NCI-H748 treated with DMSO at 0.1 percent for 48 hours (cell line): ENCODE measurements at regions not wholly inside any gene's neighbourhood (a gene's known extent, or its start where the extent isn't known, plus 50 kb on each side); places are given as distances from the start of the nearest gene placed in this dataset.
A peak's percentile ranks its signal among the peaks of the same experiment; 100 is the strongest.
"Not testable (repeated sequence)": the region's sequence is repeated elsewhere in the genome, so short reads cannot be mapped to it uniquely, and the experiment has no call there.

ENCODE experiments used
- DNase-seq: peaks from one replicate; lab custom pipeline; 2025; lab: John Stamatoyannopoulos, UW

DNA sequence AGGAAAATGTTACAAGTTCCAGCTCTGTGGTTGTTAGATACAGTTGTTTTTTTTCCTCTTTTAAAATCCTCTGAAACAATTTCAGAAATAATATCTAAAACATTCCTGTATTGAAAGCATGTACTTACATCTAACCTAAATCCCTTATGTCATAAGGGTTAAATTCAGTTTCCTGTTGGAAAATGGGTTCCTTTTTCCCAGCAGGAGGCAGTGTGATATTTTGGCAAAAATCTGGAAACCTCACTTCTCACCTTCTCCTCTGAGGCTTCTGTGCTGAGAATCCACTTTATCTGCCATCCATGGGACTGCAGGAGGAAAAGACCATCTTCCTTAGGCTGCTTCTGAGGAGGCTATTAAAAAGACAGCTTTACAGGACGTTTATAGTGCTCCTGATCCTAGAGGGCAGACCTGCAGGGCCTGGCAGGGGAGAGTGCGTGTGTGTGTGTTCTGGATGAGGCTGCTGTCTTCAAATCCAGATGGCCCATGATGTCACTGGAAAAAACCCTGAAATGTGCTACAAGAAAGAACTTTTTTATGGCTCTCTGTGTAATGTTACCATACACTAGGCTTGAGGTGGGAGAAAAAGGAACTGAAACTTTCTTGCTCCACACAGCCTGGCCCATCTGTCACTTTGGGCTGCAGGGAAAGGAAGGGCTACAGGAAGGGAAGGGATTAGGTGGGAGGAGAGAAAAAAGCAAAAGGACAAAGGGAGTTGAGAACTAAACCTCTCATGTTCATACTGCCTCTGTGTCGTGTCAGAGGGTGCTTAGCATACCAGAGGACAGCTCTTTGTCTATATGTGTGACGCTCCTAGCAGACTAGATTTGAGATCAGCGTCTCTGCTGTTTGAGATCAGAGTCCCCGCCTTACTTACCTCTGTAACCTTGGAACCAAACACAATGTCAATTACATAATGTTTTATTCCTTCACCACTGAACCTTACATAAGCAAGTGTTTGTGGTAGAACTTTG, 379.2 kb upstream of the SPAG17 start:
- DNase-seq = no peak

- DNase-seq = no peak
Measured at GRCh38 chr1:118558933-118559332, 373.9 kb upstream of the SPAG17 start.

GRCh38 chr1:118556936-118557335, 371.9 kb upstream of the SPAG17 start:
- no peak for DNase-seq

DNA sequence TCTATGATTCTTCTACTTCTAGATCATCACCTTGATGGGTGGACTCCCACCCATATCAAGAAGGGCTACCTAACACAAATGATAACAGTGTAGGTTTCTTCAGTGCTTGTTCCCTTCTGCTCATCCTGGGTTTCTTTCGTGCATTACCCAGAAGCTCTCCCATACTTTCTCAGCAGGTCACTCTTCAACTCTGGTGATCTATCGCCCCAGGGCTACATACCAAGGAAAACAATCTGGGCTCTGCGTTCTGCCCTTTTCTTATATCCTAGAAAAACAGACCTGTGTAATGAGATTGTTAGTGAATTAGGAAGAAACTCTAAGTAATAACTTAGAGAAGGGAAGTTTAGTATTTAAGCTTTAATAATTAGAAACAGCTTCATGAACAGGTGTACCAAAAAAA, 370.6 kb upstream of the SPAG17 start:
- no peak for DNase-seq

DNA sequence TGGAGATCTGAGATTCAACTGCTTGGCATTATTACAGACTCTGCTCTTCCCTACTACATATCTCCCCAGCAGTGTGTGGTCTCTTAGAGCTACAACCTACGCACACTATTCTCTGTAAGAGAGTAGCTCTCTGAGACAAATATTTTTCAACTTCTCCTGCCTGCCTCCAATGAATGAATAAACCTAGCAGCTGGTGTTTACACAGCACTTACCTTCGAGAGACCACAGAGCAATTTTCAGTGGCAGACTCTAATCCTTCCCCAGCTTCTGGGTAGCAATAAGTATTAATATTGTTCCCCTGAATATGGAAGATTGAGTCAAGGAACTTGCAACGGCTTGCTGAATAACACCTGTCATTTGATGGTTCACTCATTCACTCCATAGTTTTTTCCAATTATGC, 350.9 kb upstream of the SPAG17 start:
- peak; percentile 52 for DNase-seq

DNA sequence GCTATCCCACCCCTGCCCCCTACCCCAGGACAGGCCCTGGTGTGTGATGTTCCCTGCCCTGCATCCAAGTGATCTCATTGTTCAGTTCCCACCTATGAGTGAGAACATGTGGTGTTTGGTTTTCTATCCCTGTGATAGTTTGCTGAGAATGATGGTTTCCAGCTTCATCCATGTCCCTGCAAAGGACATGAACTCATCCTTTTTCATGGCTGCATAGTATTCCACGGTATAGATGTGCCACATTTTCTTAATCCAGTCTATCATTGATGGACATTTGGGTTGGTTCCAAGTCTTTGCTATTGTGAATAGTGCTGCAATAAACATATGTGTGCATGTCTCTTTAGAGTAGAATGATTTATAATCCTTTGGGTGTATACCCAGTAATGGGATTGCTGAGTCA, 326.9 kb upstream of the SPAG17 start:
- not testable (repeated sequence) for DNase-seq

- no peak for DNase-seq
Measured at GRCh38 chr1:118504867-118505266, 319.8 kb upstream of the SPAG17 start.

DNA sequence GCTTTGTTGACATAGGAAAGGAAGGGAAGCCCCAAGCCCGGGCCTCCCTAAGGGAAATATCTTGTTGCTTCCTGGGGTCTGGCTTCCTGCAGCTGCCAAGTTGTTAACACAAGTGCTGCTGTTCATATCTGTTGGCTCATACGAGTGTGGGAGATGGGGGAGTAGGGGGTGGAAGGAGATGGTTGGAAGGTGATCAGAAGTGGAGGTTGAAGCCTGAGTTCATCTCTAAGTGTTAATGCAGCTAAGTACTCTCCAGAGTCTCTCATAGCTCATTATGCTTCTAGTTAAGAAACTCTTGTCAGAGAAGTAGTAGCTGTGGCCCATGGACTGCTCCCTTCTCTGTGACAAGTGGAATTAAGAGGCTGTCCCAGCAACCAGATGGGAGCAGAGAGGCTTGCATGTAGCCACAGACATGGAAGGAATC, 319.2 kb upstream of the SPAG17 start:
- DNase-seq = no peak

DNA sequence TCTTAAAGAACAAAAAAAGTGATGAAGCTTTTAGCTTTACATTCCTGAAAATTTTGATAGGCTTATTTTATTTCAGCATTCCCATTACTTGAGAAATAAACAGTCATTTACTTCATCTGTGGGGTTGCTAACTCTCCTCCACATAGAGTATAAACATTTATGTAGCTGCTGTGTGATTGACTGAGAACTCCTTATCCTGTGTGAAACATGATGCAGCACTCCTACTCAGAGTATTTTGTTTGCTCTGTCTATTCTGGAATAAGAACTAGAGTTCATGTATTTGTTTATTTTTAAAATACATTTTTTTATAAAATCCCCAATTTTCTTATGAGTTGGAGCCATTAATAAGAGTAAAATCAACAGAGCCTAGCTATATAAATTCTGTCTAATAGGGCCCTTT, 318.7 kb upstream of the SPAG17 start:
- no peak for DNase-seq

- DNase-seq = no peak
Measured at GRCh38 chr1:118494998-118495397, 310.0 kb upstream of the SPAG17 start.

DNA sequence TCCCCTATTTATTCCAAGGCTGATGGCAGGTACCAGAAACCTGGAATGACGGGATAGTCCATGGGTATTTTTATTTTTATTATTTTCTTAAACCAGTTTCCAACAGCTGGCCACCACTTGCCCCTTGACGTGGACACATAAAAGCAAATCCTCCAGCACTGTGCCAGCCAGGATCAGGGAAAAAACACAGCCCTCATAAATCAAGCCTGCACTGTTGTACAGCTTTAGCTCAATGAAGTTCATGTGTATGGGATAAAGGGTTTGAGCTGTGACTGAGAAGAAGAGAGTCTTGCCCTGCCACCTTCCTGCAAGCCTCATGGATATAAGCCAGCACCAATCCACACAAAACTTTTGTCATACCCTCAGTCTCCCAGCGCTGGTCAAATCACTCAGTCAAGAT, 303.8 kb upstream of the SPAG17 start:
- no peak for DNase-seq

DNA sequence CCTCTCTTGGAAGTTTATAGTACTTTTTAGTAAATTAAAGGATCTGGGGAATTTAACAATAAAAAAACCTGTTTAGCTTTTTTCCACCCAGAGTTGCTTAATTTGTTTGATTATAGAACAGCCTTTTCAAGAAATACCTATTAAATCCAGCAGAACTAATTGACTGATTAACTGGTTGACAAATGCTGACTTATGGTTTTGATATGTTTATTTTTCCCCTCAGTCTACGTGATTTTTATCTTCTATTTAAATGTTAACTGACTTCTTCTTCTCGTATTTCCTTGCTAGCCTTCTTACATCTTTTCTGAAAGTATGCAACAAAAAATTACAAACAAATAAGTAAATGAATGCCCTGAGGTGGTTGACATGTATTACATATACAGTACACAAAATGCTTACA, 302.9 kb upstream of the SPAG17 start:
- DNase-seq = no peak

- no peak for DNase-seq
Measured at GRCh38 chr1:118487091-118487490, 302.1 kb upstream of the SPAG17 start.

- peak; percentile 53 for DNase-seq
Measured at GRCh38 chr1:118486199-118486598, 301.2 kb upstream of the SPAG17 start.

DNA sequence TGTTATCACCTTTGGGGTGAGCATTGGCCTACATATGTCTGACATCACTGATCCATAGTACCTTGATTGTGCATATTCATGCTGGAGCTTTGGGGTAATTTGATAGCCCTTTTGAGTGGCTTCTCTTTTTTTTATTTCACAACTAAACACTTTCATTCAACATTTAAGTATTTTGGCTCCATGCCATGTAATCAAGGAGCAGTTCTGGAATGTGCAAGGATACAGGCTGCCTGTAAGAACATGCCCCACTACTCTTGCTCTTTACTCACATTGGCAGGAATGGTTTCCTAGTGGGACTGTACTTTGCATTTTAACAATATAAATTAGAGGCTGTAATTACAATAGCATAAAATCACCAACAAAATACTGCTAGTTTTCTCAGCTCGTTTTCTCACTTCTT, 300.7 kb upstream of the SPAG17 start:
- peak; percentile 60 for DNase-seq

DNA sequence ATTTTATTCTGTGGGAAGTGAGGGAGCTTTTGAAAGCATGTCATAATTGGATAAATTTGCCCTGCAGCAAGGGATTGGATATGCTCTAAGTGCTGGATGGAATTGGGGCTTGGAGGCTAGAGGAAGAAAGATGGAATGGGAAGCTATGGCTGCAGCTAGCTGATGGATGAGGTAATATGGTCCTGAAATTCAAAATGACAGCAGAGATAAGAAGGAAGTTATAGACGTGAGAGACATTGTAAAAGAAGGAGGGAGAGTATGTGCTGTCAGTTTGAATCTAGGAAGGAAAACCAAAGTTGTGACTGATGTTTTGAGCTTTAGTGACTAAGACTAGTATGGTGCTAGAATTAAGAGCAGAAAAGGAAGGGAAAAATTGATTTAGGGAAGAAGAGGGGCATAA, 299.9 kb upstream of the SPAG17 start:
- no peak for DNase-seq

DNA sequence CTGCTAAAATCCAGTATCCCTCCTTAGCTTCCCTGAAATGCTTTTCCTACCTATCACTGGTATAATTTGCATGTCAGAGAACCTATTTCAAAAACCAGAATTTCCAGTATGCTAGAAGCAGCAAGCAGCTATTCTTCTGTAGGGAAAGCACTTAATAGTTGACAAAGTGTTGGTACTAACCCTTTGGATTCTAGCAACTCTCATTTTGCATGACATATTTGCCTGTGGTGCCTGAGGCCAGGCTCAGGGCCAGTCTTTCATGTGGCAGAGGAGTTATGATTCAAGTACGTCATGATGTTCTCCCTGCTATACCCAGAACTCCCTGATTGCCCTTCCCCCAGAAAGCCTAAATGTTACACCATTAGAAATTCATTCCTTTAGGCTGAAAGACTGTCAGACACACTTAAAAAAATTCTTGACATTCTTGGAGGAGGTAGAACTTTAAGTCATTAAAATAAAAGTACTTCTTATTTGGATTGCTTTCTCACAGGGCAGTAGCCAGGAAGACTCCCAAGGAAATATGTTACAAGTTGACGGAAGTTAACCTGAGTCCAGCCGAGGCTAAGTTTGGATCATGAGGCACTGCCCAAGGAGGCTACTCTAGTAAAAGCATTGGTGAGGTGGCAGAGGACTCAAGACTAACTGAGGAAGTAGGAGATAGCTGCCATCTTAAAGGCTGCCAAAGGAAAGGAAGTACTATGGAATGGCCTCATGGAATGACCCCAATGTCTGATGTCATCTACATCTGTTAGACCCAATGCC, 298.4 kb upstream of the SPAG17 start:
- no peak for DNase-seq

DNA sequence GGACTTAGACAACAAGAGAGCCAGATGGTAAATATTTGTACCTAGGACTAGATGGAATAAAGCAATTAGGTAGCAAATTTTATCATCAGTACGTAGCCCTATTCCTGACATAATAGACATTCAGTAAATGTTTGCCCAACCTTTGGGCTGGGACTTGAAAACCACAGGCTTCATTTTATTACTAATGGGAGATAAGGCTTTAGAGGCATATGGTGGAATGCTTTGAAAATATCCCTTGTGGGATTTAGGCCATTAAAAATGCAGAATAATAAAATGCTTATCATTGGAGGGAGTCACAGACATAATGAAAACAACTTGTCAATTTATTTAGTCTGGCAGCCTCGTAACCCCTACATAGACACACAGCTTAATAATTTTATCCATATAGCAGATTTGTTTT, 296.1 kb upstream of the SPAG17 start:
- peak; percentile 65 for DNase-seq

- peak; percentile 77 for DNase-seq
Measured at GRCh38 chr1:118479351-118479750, 294.3 kb upstream of the SPAG17 start.

- no peak for DNase-seq
Measured at GRCh38 chr1:118473825-118474224, 288.8 kb upstream of the SPAG17 start.

- DNase-seq = not testable (repeated sequence)
Measured at GRCh38 chr1:118464460-118464859, 279.4 kb upstream of the SPAG17 start.

GRCh38 chr1:118461154-118461553, 276.1 kb upstream of the SPAG17 start:
- no peak for DNase-seq

- DNase-seq = no peak
Measured at GRCh38 chr1:118459871-118460270, 274.8 kb upstream of the SPAG17 start.
